ENCODE measurements at regions not wholly inside any gene's neighbourhood (a gene's known extent, or its start where the extent isn't known, plus 50 kb on each side); places are given as distances from the start of the nearest gene placed in this dataset.

DNA sequence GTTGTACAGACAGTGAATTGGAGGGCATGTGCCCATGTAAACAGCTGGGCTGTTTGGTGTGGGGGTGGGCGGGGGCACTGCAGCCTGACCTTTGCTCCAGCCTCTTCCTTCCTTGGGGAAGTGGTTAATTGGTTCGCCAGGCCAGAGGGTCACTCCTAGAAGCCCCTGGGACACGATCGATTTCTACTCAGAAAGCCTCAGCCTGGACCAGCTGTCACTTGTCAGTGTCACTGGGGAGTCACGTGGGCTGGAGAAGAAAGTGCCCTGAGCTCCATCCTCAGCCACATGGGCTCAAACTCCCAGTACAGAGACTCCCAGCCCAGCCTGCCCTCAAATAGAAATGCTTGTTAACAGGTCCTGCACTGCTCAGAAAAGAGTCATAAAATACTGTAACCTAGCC lies 423.8 kb upstream of the SULF2 start:
- TF ChIP-seq, protein P1, sequence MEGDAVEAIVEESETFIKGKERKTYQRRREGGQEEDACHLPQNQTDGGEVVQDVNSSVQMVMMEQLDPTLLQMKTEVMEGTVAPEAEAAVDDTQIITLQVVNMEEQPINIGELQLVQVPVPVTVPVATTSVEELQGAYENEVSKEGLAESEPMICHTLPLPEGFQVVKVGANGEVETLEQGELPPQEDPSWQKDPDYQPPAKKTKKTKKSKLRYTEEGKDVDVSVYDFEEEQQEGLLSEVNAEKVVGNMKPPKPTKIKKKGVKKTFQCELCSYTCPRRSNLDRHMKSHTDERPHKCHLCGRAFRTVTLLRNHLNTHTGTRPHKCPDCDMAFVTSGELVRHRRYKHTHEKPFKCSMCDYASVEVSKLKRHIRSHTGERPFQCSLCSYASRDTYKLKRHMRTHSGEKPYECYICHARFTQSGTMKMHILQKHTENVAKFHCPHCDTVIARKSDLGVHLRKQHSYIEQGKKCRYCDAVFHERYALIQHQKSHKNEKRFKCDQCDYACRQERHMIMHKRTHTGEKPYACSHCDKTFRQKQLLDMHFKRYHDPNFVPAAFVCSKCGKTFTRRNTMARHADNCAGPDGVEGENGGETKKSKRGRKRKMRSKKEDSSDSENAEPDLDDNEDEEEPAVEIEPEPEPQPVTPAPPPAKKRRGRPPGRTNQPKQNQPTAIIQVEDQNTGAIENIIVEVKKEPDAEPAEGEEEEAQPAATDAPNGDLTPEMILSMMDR (conservative IDR thresholded peaks at IDR 0.05): no peak
- TF ChIP-seq ZFX (IDR thresholded peaks at IDR 0.05): no peak
- H3K27ac ChIP-seq: no peak overlapping the region

DNA sequence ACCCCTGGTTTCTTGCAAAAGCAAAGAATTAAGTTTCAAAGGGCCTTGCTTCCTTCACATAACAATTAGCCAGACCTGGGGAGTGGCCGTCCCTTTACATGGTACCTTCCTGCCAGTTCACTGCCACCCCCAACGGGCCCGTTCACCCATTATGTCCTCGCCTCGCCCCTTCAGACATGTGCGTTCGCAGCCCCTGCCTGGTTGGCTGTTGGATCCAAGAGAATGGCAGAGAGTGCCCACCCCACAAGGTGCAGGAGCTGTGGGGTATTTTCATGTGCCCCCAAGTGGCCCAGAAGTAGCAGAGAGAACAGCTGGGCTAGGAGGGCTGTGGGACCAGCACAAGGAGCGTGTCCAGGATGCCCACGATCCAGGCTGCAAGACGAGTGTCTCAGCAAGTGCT lies 422.9 kb upstream of the SULF2 start:
- H3K27ac ChIP-seq: no peak overlapping the region
- TF ChIP-seq, protein P1 (conservative IDR thresholded peaks at IDR 0.05): no peak

DNA sequence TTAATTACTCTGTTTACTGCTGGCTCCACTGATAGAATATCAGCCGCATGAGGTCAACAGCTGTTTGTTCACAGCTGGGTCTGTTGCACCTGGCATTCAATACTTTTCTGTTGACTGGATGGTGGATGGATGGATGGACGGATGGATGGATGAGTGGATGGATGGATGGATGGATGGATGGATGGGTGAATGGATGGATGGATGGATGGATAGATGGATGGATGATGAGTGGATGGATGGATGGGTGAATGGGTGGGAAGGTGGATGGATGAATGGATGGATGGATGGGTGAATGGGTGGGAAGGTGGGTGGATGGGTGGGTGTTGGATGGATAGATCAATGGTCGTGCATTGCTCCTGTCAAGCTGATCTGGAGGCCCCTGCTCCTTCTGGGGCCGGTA lies 422.2 kb upstream of the SULF2 start:
- TF ChIP-seq, protein P1 (conservative IDR thresholded peaks at IDR 0.05): no peak
- TF ChIP-seq ZFX (IDR thresholded peaks at IDR 0.05): no peak
- no peak overlapping the region for H3K27ac ChIP-seq

DNA sequence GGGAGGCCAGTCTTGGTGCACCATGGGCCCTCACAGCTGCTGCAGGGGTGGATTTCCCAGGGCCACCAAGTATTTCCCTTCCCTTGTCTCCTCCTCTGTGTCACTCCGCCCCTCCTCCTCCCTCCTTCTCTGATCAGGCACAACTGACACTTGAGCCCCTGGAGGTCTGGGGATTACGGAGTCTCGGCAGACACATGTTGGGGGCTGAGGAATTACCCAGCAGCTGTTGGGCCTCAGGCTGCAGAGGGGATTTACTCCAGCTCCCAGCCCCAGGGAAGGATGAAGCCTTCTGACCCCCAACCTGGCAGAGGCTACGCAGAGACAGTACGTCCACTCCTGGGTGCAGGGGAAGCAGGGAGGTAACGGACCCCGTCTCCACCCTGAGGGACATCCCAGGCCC lies 420.5 kb upstream of the SULF2 start:
- TF ChIP-seq, protein P1 (conservative IDR thresholded peaks at IDR 0.05): no peak
- TF ChIP-seq ZFX (IDR thresholded peaks at IDR 0.05): no peak

DNA sequence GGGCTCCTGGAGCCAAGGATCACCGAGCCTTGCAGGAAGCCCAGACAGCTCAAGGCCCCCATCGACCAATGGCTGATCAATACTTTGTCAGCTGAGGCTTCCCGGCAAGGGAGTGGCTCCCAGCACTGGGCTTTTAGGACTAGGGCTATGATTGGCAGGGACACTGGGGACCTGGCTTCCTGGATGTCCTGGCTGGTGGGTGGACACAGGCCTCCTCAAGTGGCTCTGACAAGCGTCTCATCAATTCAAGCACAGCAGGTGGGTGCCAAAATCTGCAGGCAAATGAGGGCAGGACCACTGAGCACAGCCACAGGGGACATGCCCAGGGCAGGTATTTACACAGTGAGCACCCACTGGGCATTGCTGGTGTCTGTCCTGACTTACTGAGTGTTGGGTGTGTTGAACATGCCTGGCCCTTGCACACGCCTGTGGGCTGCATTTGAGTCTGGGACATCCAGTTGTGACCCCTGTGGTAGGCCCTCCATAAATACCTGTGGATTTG lies 420.1 kb upstream of the SULF2 start:
- H3K27ac ChIP-seq: no peak overlapping the region
- TF ChIP-seq ZFX (IDR thresholded peaks at IDR 0.05): no peak
- TF ChIP-seq, protein P1 (conservative IDR thresholded peaks at IDR 0.05): no peak

More for the DNA sequence above, 420.5 kb upstream of the SULF2 start:
- no peak overlapping the region for H3K27ac ChIP-seq

DNA sequence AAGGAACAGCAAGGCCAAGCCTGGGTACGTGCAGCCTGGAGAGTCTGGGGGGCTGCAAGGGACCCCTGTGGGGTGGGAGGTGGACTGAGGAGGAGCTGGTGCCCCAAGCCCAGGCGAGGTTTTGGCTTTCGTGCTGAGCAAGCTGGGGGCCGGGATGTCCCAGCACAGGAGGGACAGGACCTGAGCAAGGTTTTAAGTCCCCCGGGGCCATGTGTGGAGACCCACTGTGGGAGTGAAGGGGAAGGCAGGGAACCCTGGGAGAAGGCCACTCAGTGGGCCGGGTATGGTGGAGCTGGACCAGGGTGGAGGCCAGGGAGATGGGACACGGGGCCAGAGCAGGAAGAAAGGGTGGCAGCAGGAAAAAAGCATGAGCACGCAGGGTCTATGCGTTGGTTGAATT lies 419.2 kb upstream of the SULF2 start:
- TF ChIP-seq ZFX (IDR thresholded peaks at IDR 0.05): no peak
- TF ChIP-seq, protein P1 (conservative IDR thresholded peaks at IDR 0.05): no peak
- no peak overlapping the region for H3K27ac ChIP-seq

DNA sequence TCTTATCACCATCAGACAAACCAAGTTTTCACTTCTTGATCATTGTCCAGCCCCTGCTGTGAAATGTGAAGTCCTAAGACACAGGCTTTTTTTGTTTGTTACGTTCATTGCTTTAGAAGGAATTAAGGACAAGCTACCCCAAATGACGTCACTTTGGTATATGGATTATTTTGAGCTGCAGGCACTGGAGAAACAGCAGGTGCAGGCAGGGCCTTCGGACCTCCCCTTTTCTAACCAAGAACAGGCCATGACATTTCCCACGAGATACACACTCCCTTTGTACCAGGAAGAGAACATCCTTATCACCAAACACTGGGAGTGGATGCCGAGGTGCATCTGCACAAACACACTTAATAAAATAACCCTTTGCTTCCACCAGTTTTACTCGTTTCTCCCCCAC lies 418.0 kb upstream of the SULF2 start:
- TF ChIP-seq, protein P1 (conservative IDR thresholded peaks at IDR 0.05): no peak
- no peak for TF ChIP-seq ZFX (IDR thresholded peaks at IDR 0.05)
- H3K27ac ChIP-seq: no peak overlapping the region

Data from C4-2B (cell line).